ENCODE measurements at regions not wholly inside any gene's neighbourhood (a gene's known extent, or its start where the extent isn't known, plus 50 kb on each side); places are given as distances from the start of the nearest gene placed in this dataset.

DNA sequence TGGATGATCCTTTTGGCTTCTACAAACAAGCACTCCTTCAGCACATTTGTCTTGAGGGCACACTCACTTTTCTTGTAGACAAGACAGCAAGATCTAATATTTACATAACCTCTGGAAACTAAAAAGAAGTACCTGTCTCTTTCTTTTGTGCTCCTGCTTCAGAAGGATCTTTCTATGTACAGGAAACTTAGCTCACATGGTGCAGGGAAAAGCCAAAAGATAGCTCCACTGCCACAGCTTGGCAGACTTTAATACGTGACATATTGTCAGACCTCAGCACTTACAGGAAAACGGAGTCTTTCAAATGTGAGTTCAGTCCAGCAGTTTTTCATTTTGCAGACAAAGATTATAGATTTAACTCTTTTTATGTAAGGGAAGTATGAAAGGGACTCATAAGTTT, 225.5 kb upstream of the SAMSN1 start:
- no peaks in the 10 kb centered on the region for H3K36me3 ChIP-seq
- H3K9me3 ChIP-seq = no peaks in the 10 kb centered on the region
- H3K27ac ChIP-seq = no peak overlapping the region
- no peak overlapping the region for H3K4me3 ChIP-seq
- no peaks in the 10 kb centered on the region for H3K27me3 ChIP-seq
- WGBS, 2 donors (ENCODE audit: low coverage in 1 of 2) = 20 to 42% methylated on average over 1 to 2 of the region's 2 CpGs
- no peak for ATAC-seq
- no peaks in the 10 kb centered on the region for H3K4me1 ChIP-seq
- TF ChIP-seq POLR2A (IDR thresholded peaks at IDR 0.05) (no peak), POLR2AphosphoS5 (IDR thresholded peaks at IDR 0.05) (no peak), EP300 (IDR thresholded peaks at IDR 0.05) (no peak)
- TF ChIP-seq, protein P1, sequence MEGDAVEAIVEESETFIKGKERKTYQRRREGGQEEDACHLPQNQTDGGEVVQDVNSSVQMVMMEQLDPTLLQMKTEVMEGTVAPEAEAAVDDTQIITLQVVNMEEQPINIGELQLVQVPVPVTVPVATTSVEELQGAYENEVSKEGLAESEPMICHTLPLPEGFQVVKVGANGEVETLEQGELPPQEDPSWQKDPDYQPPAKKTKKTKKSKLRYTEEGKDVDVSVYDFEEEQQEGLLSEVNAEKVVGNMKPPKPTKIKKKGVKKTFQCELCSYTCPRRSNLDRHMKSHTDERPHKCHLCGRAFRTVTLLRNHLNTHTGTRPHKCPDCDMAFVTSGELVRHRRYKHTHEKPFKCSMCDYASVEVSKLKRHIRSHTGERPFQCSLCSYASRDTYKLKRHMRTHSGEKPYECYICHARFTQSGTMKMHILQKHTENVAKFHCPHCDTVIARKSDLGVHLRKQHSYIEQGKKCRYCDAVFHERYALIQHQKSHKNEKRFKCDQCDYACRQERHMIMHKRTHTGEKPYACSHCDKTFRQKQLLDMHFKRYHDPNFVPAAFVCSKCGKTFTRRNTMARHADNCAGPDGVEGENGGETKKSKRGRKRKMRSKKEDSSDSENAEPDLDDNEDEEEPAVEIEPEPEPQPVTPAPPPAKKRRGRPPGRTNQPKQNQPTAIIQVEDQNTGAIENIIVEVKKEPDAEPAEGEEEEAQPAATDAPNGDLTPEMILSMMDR (IDR thresholded peaks at IDR 0.05) = no peak

DNA sequence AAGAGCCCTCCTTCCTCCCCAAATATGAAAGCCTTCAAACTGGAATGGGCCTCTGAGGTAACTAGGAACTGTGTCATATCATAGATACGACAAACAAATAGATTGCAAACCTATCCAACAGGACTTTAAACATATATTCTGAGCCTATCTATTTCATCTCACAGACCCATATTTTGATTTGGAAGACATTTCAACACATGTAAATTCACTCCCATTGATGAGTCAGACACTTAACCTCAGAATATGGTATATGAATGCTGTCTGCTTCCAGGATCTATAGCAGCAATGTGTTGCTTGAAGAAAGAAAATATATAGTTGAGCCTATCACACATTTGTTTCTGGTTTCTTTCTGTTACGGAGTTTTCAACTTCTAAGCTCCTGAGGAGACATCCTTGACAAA, 221.9 kb upstream of the SAMSN1 start:
- no peaks in the 10 kb centered on the region for H3K4me1 ChIP-seq
- ATAC-seq = no peak
- 92 to 100% methylated on average over 2 of the region's 2 CpGs for WGBS, 2 donors (ENCODE audit: low coverage in 1 of 2)
- H3K27ac ChIP-seq = no peak overlapping the region
- no peaks in the 10 kb centered on the region for H3K36me3 ChIP-seq
- H3K4me3 ChIP-seq = no peak overlapping the region
- no peaks in the 10 kb centered on the region for H3K9me3 ChIP-seq
- no peak for TF ChIP-seq POLR2AphosphoS5 (IDR thresholded peaks at IDR 0.05)
- no peak for TF ChIP-seq POLR2A (IDR thresholded peaks at IDR 0.05)
- TF ChIP-seq EP300 (IDR thresholded peaks at IDR 0.05) = no peak
- TF ChIP-seq, protein P1 (IDR thresholded peaks at IDR 0.05) = no peak
- no peaks in the 10 kb centered on the region for H3K27me3 ChIP-seq

DNA sequence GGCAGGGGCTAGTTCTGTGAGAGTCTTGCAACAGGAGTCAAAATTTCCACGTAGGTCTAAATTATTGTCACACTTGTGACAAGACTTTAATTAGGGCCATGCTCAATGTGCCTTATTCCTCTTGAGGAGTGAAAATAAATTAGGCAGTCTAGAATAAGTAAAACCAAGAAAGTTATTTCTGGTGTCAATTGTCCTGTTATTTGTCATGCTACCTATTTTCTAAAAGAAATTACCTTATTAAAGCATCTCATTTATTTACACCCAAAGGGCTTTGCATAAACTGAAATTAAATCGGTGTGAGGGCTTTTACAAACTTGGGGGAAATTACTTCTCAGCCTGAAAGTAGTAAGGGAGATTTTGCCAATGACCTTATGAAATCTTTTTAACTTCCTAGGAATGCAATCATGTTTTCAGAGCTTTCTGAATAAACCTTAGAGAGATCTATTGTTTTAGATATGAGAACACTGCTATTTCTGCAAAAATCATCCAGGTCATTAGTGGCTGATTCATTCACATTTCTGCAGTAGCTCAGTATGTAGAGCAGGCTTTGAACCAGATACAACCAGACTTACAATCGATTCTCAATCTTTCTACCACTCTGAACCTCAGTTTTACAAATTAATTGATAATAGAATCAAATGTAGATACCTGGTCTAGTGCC, 221.2 kb upstream of the SAMSN1 start:
- 71 to 88% methylated on average over 3 of the region's 3 CpGs for WGBS, 2 donors (ENCODE audit: low coverage in 1 of 2)
- H3K9me3 ChIP-seq = no peaks in the 10 kb centered on the region
- ATAC-seq = no peak
- H3K4me1 ChIP-seq = no peaks in the 10 kb centered on the region
- no peaks in the 10 kb centered on the region for H3K27me3 ChIP-seq
- no peak overlapping the region for H3K4me3 ChIP-seq
- TF ChIP-seq POLR2AphosphoS5 (IDR thresholded peaks at IDR 0.05) (no peak), POLR2A (IDR thresholded peaks at IDR 0.05) (no peak), EP300 (IDR thresholded peaks at IDR 0.05) (no peak)
- TF ChIP-seq, protein P1 (IDR thresholded peaks at IDR 0.05) = no peak
- no peak overlapping the region for H3K27ac ChIP-seq
- H3K36me3 ChIP-seq = no peaks in the 10 kb centered on the region

DNA sequence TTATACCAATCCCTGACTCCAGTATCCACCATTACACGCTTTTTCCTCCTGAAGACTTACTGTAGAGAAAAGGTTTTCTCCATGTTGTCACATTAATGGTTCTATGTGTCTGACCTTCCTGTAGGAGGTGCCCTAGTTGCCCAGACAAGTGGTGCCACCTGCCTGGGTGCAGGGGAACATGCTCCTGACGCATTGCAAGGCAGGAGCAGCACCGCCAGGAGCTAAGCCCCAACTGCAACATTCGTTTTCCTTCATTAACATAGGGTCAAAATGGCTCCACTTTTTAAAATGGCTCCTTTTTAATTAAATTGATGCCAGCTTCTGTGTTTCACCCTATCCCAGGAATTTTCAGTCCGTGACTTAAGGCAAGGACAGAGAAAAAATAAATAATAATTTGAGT, 220.1 kb upstream of the SAMSN1 start:
- Histone ChIP-seq H3K4me1 (no peaks in the 10 kb centered on the region), H3K4me3 (no peak overlapping the region), H3K9me3 (no peaks in the 10 kb centered on the region), H3K36me3 (no peaks in the 10 kb centered on the region), H3K27me3 (no peaks in the 10 kb centered on the region), H3K27ac (no peak overlapping the region)
- TF ChIP-seq POLR2A (IDR thresholded peaks at IDR 0.05) = no peak
- TF ChIP-seq POLR2AphosphoS5 (IDR thresholded peaks at IDR 0.05) = no peak
- no peak for TF ChIP-seq EP300 (IDR thresholded peaks at IDR 0.05)
- TF ChIP-seq, protein P1 (IDR thresholded peaks at IDR 0.05) = no peak
- 84 to 93% methylated on average over 3 to 5 of the region's 5 CpGs for WGBS, 2 donors (ENCODE audit: low coverage in 1 of 2)
- no peak for ATAC-seq

DNA sequence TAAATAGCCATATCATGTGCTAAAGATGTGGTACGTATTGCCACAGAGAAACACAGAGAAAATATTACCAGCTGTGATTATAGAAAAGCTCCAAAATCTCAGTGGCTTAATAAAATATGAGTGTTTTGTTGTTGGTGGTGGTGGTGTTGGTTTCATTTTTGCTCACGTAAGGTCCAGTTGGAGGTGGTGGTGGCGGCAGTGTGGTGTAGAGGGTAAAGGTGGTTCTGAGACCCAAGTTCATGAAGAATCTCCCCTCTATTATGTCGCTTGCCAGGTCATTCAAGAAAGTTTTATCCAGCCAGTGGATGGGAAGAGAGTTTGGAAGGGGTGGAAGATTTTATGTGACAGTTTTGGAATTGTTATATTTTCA, 217.6 kb upstream of the SAMSN1 start:
- no peak for ATAC-seq
- TF ChIP-seq, protein P1 (IDR thresholded peaks at IDR 0.05) = no peak
- TF ChIP-seq POLR2A (IDR thresholded peaks at IDR 0.05) (no peak), POLR2AphosphoS5 (IDR thresholded peaks at IDR 0.05) (no peak), EP300 (IDR thresholded peaks at IDR 0.05) (no peak)
- H3K4me1 ChIP-seq = no peaks in the 10 kb centered on the region
- 70 to 100% methylated on average over 1 to 4 of the region's 4 CpGs for WGBS, 2 donors (ENCODE audit: low coverage in 1 of 2)
- H3K27me3 ChIP-seq = no peaks in the 10 kb centered on the region
- H3K27ac ChIP-seq = no peak overlapping the region
- H3K9me3 ChIP-seq = no peaks in the 10 kb centered on the region
- no peaks in the 10 kb centered on the region for H3K36me3 ChIP-seq
- no peak overlapping the region for H3K4me3 ChIP-seq
